ENCODE measurements at regions not wholly inside any gene's neighbourhood (a gene's known extent, or its start where the extent isn't known, plus 50 kb on each side); places are given as distances from the start of the nearest gene placed in this dataset.

- no peak for TF ChIP-seq POLR2A (IDR thresholded peaks at IDR 0.05)
- no peak for TF ChIP-seq CTCF (IDR thresholded peaks at IDR 0.05)
These were observed 282.9 kb downstream of the OLFM4 start for GRCh38 chr13:53311561-53311960.

Data from uterus (tissue), 2 donors.